T-helper 1 cell treated with Interleukin-12 subunit alpha and Interleukin-12 subunit beta and Interleukin-4 antibody, amounts not matched to agents 30 μg/mL and 1 μg/mL, for 36 hours (primary cell): ENCODE measurements at regions not wholly inside any gene's neighbourhood (a gene's known extent, or its start where the extent isn't known, plus 50 kb on each side); places are given as distances from the start of the nearest gene placed in this dataset.
"Not testable (repeated sequence)": the region's sequence is repeated elsewhere in the genome, so short reads cannot be mapped to it uniquely, and the experiment has no call there.

Experiments
- H3K27ac Mint-ChIP-seq: one replicate; pipeline ENCODE4 v1.8.0; 2021; ENCODE audit warnings: mild to moderate bottlenecking, mixed read lengths
- H3K27me3 Mint-ChIP-seq: one replicate; pipeline ENCODE4 v1.8.0; 2021; ENCODE audit warnings: low read depth, mixed read lengths
- H3K36me3 Mint-ChIP-seq: one replicate; pipeline ENCODE4 v1.8.0; 2021; ENCODE audit warnings: low read depth, mixed read lengths
- H3K4me1 Mint-ChIP-seq: one replicate; pipeline ENCODE4 v1.8.0; 2021; ENCODE audit warnings: low read depth, mixed read lengths
- H3K4me3 Mint-ChIP-seq: one replicate; pipeline ENCODE4 v1.8.0; 2021; ENCODE audit warnings: mild to moderate bottlenecking, moderate library complexity, mixed read lengths
- H3K9me3 Mint-ChIP-seq: one replicate; pipeline ENCODE4 v1.8.0; 2021; ENCODE audit warnings: mixed read lengths

DNA sequence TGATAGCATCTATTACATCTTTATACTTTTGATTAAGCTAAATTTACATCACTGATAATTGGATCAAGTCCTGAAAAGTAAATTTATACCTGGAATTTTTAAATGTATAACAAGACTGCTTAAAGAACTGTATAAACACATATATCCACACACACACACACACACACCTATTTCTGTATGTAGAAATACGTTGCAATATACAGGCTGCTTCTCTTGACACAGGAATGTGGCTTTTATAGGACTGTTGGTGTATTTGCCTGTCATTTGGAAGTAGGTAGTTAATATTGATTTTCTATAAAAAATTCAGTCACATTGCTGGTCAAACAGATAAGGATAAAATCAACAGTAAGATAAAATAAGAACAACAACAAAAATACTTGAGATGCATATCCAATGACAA is 708.5 kb upstream of the RAG2 start:
- no peaks in the 10 kb centered on the region for H3K4me1 Mint-ChIP-seq
- H3K4me3 Mint-ChIP-seq, result no peak overlapping the region
- no peaks in the 10 kb centered on the region for H3K9me3 Mint-ChIP-seq
- H3K27ac Mint-ChIP-seq, result no peak overlapping the region
- H3K36me3 Mint-ChIP-seq, result no peaks in the 10 kb centered on the region
- no peaks in the 10 kb centered on the region for H3K27me3 Mint-ChIP-seq

DNA sequence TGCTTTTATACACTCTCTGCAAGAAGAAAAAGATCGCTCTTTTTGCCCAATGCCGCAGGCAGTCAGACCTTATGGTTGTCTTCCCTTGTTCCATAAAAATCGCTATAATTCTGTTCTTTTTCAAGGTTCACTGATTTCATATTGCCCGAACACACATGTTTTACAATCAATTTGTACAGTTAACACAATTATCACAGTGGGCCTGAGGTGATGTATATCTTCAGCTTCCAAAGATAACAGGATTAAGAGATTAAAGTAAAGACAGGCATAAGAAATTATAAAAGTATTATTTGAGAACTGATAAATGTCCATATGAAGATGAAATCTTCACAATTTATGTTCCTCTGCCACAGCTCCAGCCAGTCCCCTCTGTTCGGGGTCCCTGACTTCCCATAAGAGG is 703.4 kb upstream of the RAG2 start:
- peaks cover 27% of the 10 kb centered on the region for H3K9me3 Mint-ChIP-seq
- H3K27me3 Mint-ChIP-seq, H3K36me3 Mint-ChIP-seq, H3K4me3 Mint-ChIP-seq, H3K4me1 Mint-ChIP-seq, H3K27ac Mint-ChIP-seq: not testable (repeated sequence)

DNA sequence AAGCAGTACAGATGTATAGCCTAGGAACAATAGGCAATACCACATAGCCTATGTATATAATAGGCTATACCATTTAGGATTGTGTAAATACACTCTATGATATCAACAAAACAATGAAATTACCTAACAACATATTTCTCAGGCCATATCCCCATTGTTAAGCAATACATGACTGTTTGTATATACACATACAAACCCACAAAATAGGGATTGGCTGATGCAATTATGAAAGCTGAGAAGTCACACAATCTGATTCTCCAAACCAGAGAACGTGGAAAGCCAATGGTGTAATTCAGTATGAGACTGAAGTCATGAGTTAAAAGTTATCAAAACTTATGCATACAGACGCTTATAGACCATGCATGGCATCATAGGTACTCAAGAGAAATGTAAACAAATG is 700.1 kb upstream of the RAG2 start:
- Mint-ChIP-seq H3K4me3 (no peak overlapping the region), H3K9me3 (peaks cover 40% of the 10 kb centered on the region), H3K27ac (no peak overlapping the region), H3K27me3 (no peaks in the 10 kb centered on the region), H3K4me1 (no peaks in the 10 kb centered on the region), H3K36me3 (no peaks in the 10 kb centered on the region)

DNA sequence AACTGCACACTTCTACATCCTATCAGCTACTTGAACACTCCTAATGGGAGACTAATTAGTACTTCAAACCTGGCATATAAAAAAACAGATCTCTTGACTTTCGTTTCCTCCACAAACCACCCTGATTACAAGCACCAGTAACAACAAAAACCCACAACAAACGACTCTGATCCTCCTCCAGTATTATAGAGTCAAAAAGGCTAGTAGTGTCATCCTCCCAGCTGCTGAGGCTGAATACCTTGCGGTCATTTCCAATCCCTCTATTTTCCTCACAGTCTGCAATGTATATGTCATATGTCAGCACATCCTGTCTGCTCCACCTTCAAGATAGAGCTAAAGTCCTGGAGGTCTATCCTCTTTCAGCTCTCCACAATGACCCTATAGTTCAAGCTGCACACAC is 688.9 kb upstream of the RAG2 start:
- Mint-ChIP-seq H3K27ac (no peak overlapping the region), H3K4me3 (no peak overlapping the region), H3K4me1 (no peaks in the 10 kb centered on the region), H3K9me3 (peaks cover 13% of the 10 kb centered on the region), H3K36me3 (no peaks in the 10 kb centered on the region), H3K27me3 (no peaks in the 10 kb centered on the region)

DNA sequence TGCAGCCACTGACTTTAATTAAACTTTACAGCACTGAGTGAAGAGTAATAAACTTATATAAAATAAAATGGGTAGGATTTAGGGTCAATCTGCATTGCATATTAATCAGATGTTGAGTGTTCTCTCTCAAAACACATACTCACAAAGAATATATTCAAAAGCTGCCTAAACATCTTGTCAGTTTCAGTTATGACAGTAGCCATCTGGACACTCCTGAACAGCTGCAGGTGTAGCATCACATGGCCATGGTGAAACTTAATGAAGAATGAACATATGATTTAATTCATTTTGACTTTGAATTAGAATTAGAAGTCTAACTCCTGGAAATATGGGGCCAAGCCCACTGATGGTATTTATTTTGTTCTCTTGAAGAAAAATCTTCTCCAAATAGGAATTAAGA is 684.3 kb upstream of the RAG2 start:
- H3K9me3 Mint-ChIP-seq, result peaks cover 4% of the 10 kb centered on the region
- H3K27ac Mint-ChIP-seq, result no peak overlapping the region
- no peaks in the 10 kb centered on the region for H3K4me1 Mint-ChIP-seq
- no peaks in the 10 kb centered on the region for H3K27me3 Mint-ChIP-seq
- H3K4me3 Mint-ChIP-seq, result no peak overlapping the region
- no peaks in the 10 kb centered on the region for H3K36me3 Mint-ChIP-seq

DNA sequence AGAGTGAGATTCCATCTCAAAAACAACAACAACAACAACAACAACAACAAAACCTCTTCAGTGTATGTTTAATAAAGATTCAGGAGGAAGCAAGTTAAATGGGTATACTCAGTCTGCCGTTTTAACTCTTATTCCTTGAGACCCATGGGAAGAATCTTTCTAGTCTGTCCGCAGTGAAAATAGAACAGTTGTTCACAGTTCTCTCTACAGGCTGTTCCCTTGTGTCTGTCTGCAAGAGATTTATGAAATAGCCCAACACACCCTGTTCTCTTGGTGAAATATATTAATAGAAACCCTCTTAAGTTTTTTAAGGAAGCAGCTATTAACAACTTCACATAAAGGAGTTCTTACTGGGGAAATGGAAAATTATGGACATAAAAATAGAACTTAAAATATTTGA is 682.2 kb upstream of the RAG2 start:
- Mint-ChIP-seq H3K4me1 (no peaks in the 10 kb centered on the region), H3K27me3 (no peaks in the 10 kb centered on the region), H3K4me3 (no peak overlapping the region), H3K27ac (no peak overlapping the region), H3K36me3 (no peaks in the 10 kb centered on the region), H3K9me3 (peaks cover 10% of the 10 kb centered on the region)

DNA sequence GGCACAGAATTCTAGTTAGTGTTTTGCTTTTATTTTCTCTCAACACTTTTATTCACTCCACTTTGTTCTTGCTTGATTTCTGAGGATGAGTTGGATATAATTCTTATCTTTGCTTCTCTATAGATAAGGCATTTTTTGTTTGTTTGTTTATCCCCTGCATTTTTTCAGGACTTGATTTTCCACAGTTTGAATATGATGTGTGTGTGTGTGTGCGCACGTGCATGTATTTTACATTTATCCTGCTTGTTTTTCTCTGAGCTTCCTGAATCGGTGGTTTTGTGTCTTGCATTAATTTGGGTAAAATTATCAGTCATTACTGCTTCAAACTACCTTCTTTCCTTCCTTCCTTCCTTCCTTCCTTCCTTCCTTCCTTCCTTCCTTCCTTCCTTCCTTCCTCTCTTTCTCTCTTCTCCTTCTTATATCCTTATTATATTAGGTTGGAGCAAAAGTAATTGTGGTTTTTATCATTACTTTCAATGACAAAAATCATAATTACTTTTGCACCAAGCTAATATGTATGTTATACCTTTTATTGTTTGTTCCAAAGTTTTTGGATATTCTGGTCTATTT is 679.9 kb upstream of the RAG2 start:
- Mint-ChIP-seq H3K4me1 (no peaks in the 10 kb centered on the region), H3K27me3 (no peaks in the 10 kb centered on the region), H3K27ac (no peak overlapping the region), H3K9me3 (peaks cover 9% of the 10 kb centered on the region), H3K36me3 (no peaks in the 10 kb centered on the region), H3K4me3 (no peak overlapping the region)

DNA sequence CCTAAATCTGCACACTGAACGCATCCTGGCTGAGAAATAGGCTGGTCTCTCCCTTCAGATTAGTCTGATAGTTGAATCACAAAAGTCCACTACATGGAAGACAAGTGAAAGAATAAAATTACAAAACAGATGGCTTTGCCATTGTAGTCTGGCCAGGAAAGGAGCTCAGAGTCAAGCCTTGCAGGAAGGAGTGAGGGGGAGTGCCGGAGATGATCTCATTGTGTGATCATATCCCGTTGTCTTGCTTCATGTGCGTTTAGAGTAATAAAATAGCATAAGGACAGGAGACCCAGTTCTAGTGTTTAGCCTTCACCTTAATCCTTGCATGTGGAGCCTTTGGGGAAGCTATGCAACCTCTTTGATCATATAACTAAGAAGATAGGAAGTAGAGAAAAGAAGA is 666.7 kb upstream of the RAG2 start:
- Mint-ChIP-seq H3K36me3 (no peaks in the 10 kb centered on the region), H3K27me3 (no peaks in the 10 kb centered on the region), H3K9me3 (peaks cover 3% of the 10 kb centered on the region), H3K4me3 (no peak overlapping the region), H3K4me1 (no peaks in the 10 kb centered on the region), H3K27ac (no peak overlapping the region)

DNA sequence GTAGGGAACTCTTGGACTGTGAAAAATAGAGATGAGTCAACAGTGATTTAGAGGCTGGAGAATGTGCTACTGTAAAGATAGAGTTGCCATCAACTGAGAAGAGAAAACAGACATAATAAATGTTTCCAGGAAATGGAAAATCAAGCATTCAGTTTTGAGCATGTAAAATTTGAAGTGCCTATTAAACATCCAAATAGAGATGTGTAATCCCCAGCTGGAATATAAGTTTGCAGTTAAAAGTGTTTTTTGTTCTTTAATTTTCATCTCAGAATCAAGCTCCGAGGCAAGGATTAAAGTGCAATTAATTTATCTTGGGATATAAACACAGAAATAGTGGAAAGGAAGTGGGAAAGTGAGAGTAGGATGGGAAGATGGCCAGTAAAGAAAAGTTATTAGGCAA is 666.0 kb upstream of the RAG2 start:
- peaks cover 3% of the 10 kb centered on the region for H3K9me3 Mint-ChIP-seq

DNA sequence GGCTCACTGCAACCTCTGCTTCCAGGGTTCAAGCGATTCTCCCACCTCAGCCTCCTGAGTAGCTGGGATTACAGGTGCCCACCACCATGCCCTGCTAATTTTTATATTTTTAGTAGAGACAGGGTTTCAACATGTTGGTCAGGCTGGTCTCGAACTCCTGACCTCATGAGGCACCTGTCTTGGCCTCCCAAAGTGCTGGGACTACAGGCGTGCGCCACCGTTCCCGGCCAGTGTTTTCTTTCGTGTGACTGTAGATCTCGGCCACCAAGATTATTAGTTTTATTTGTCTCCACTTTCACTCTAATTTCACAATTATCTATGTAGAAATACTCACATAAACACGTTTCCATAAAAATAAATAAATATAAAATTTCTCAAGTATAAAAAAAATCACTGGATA is 665.4 kb upstream of the RAG2 start:
- not testable (repeated sequence) for H3K9me3 Mint-ChIP-seq, H3K27ac Mint-ChIP-seq, H3K27me3 Mint-ChIP-seq, H3K4me3 Mint-ChIP-seq, H3K4me1 Mint-ChIP-seq, H3K36me3 Mint-ChIP-seq

More for the DNA sequence above, 666.0 kb upstream of the RAG2 start:
- H3K27ac Mint-ChIP-seq, result no peak overlapping the region
- H3K36me3 Mint-ChIP-seq, result no peaks in the 10 kb centered on the region
- no peaks in the 10 kb centered on the region for H3K4me1 Mint-ChIP-seq
- no peaks in the 10 kb centered on the region for H3K27me3 Mint-ChIP-seq
- H3K4me3 Mint-ChIP-seq, result no peak overlapping the region

DNA sequence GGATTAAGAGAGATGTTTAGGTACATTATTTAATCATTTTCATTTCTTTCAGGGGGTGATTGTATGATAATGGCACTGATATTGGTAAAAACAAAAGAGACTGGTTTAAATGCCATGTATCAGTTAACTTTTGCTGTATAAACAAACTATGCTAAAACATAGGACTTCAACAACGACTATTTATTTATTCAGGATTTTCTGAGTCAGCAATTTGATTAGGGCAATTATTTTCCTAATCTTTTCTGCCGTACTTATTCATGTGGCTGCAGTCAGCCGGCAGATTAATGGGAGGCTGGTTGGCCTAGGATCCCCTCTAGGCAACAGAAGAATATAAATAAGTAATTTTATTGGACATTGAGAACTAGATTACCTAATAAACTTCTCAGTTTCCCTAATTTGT is 661.7 kb upstream of the RAG2 start:
- no peaks in the 10 kb centered on the region for H3K27me3 Mint-ChIP-seq
- H3K36me3 Mint-ChIP-seq, result no peaks in the 10 kb centered on the region
- peaks cover 9% of the 10 kb centered on the region for H3K9me3 Mint-ChIP-seq
- H3K4me1 Mint-ChIP-seq, result no peaks in the 10 kb centered on the region
- H3K27ac Mint-ChIP-seq, result no peak overlapping the region
- H3K4me3 Mint-ChIP-seq, result no peak overlapping the region

DNA sequence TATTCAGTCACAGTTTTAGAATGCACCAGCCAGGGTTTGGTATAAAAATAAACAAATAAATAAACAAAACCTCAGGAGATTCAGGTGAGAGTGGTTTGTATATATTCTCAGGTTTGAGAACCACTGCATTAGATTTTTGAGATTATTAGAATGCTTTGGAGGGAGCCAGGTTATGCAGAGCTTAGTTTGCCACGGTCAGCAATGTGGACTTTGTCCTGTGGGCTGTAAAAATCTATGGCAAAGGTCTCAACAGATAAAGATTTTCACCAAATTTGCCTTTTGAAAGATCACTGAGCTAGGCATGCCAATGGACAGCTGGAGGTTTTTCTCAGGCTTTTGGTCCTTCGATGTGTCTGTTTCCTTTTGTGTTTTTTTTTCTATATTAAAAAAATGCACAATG is 650.1 kb upstream of the RAG2 start:
- no peak overlapping the region for H3K27ac Mint-ChIP-seq
- H3K9me3 Mint-ChIP-seq, result peaks cover 16% of the 10 kb centered on the region
- H3K4me3 Mint-ChIP-seq, result no peak overlapping the region
- no peaks in the 10 kb centered on the region for H3K4me1 Mint-ChIP-seq
- no peaks in the 10 kb centered on the region for H3K36me3 Mint-ChIP-seq
- H3K27me3 Mint-ChIP-seq, result no peaks in the 10 kb centered on the region

DNA sequence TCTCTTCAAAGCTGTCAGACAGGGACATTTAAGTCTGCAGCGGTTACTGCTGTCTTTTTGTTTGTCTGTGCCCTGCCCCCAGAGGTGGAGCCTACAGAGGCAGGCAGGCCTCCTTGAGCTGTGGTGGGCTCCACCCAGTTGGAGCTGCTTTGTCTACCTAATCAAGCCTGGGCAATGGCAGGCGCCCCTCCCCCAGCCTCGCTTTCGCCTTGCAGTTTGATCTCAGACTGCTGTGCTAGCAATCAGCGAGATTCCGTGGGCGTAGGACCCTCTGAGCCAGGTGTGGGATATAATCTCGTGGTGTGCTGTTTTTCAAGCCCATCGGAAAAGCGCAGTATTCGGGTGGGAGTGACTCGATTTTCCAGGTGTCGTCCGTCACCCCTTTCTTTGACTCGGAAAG is 648.1 kb upstream of the RAG2 start:
- peaks cover 16% of the 10 kb centered on the region for H3K9me3 Mint-ChIP-seq
- not testable (repeated sequence) for H3K27ac Mint-ChIP-seq, H3K36me3 Mint-ChIP-seq

DNA sequence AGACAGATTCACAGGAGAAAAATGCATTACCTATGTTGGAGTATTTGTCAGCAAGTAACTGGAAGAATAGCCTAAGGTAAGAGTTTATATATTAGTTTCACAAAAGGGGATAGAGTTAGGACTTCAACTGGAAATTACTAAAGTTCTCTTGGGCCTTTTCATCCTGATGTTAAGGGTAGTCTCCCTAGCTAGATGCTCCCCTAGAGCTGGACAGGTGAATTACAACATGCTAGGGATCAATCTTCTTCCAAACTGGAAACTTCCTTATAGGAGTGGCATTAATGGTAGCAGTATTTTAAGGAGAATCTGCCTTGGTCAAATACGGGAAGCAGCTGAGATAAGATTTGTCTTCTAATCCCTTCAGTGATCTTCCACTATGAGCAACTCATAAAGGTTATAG is 632.8 kb upstream of the RAG2 start:
- Mint-ChIP-seq H3K27me3 (no peaks in the 10 kb centered on the region), H3K36me3 (no peaks in the 10 kb centered on the region), H3K4me3 (no peak overlapping the region), H3K9me3 (peaks cover 15% of the 10 kb centered on the region), H3K27ac (no peak overlapping the region), H3K4me1 (no peaks in the 10 kb centered on the region)

More for the DNA sequence above, 648.1 kb upstream of the RAG2 start:
- H3K27me3 Mint-ChIP-seq, H3K4me1 Mint-ChIP-seq, H3K4me3 Mint-ChIP-seq: not testable (repeated sequence)

DNA sequence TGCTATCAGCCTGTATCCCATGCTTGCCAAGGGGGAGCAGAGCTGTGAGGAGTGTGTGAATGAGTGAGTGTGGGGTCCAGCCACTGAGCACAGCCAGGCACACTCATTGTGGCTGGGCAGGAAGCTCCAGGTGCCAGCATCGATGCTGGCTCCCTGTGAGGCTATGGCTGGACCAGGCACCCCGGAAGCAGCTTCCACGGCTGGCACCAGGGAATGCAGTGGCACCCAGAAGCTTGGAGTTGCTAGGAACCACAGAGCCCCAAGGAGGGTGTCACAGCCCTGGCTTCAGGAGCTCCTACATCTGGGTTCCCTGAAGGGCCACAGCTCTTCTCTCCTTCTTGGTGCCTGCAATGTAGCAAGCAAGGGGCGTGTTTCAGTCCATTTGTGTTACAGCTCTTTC is 625.9 kb upstream of the RAG2 start:
- Mint-ChIP-seq H3K27ac (no peak overlapping the region), H3K4me1 (no peaks in the 10 kb centered on the region), H3K4me3 (no peak overlapping the region), H3K36me3 (no peaks in the 10 kb centered on the region), H3K27me3 (no peaks in the 10 kb centered on the region), H3K9me3 (peaks cover 9% of the 10 kb centered on the region)

DNA sequence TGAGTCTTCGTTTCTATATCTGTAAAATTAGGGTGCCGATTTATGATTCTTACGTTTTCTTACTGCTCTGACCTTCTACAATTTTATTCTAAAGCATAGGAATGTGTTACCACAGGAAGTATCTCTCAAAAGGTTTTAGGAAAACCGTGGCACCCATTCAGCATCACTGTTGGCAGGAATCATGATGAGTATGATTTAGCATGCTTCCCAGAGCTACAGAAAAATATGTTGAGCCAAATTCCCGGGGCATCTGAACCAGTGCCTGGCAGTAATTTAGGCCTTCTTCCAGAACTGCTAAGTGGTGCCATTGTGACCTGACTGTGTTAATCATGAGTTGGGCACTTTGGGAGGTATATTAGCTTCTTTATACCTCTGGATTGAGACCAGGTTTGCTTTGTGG is 605.0 kb upstream of the RAG2 start:
- no peaks in the 10 kb centered on the region for H3K27me3 Mint-ChIP-seq
- H3K4me3 Mint-ChIP-seq, result no peak overlapping the region
- no peaks in the 10 kb centered on the region for H3K36me3 Mint-ChIP-seq
- no peaks in the 10 kb centered on the region for H3K4me1 Mint-ChIP-seq
- no peak overlapping the region for H3K27ac Mint-ChIP-seq
- peaks cover 30% of the 10 kb centered on the region for H3K9me3 Mint-ChIP-seq
